GM19452 (cell line): ENCODE measurements at regions not wholly inside any gene's neighbourhood (a gene's known extent, or its start where the extent isn't known, plus 50 kb on each side); places are given as distances from the start of the nearest gene placed in this dataset.
A peak's percentile ranks its signal among the peaks of the same experiment; 100 is the strongest.
"Not testable (repeated sequence)": the region's sequence is repeated elsewhere in the genome, so short reads cannot be mapped to it uniquely, and the experiment has no call there.

Experiments
- ATAC-seq: cut with Tn5 transposase; IDR thresholded peaks from one replicate; pipeline ENCODE4 v1.9.1; 2021; ENCODE audit not compliant: unreplicated experiment

DNA sequence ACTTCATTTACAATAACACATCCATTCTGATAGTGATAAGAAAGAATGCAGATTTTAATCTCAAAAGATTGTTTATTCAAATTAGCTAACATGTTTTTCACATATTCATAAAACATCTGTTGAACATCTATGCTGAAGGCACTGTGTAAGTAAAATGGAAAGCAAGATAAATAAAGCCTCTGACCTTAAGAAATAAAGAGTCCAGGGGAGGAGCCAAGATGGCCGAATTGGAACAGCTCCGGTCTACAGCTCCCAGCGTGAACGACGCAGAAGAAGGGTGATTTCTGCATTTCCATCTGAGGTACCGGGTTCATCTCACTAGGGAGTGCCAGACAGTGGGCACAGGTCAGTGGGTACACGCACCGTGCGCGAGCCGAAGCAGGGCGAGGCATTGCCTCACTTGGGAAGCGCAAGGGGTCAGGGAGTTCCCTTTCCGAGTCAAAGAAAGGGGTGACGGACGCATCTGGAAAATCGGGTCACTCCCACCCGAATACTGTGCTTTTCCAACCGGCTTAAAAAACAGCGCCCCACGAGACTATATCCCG lies 336.5 kb downstream of the CETN3 start:
- ATAC-seq = not testable (repeated sequence)

GRCh38 chr5:90071656-90072055 lies 337.9 kb downstream of the CETN3 start:
- no peak for ATAC-seq

- ATAC-seq = no peak
These were observed 338.5 kb downstream of the CETN3 start for GRCh38 chr5:90071066-90071465.

GRCh38 chr5:90066920-90067319 lies 342.6 kb downstream of the CETN3 start:
- ATAC-seq = no peak

- ATAC-seq = no peak
These were observed 352.4 kb downstream of the CETN3 start for GRCh38 chr5:90056911-90057705.

GRCh38 chr5:90055831-90056328 lies 353.7 kb downstream of the CETN3 start:
- no peak for ATAC-seq

DNA sequence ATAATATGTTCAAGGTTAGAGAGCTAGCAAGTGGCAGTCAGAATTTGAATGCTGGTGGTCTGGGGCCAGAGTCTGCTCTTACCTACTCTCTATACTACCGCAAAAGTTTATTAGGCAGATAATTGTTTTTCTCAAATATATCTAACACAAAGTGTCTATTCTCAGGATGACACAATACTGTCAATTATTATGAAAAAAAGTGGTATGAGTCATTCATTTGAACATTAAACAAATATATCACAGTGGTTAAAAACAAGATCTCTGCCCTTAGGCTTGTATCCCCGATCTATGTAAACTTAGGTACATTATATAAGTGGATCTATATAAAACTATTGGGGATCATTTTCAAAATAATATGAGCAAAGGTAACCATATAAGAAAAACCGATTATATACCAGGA lies 354.9 kb downstream of the CETN3 start:
- ATAC-seq = no peak

- ATAC-seq = no peak
These were observed 357.8 kb downstream of the CETN3 start for GRCh38 chr5:90051756-90052155.

- no peak for ATAC-seq
These were observed 359.5 kb downstream of the CETN3 start for GRCh38 chr5:90050103-90050502.

DNA sequence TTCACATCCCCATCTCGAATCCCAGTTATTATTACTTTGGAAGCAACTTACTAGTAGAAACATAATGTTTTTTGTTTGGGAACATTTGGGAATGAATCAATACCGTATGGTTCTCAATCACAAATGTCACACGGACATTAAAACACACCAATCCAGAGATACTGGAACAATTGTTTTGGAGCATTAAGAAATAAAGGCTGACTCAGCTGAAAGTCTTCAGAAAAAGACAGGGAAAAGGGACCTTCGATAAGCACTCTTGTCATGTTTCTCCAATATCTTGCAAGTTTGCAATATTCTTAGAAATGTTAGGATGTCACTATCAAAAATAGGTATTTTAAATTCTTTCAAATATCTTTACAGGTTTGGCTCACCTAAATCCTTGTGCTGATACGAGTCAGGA lies 362.4 kb downstream of the CETN3 start:
- no peak for ATAC-seq

- ATAC-seq = not testable (repeated sequence)
These were observed 369.5 kb downstream of the CETN3 start for GRCh38 chr5:90040082-90040481.

GRCh38 chr5:90037646-90038045 lies 371.9 kb downstream of the CETN3 start:
- ATAC-seq = no peak

DNA sequence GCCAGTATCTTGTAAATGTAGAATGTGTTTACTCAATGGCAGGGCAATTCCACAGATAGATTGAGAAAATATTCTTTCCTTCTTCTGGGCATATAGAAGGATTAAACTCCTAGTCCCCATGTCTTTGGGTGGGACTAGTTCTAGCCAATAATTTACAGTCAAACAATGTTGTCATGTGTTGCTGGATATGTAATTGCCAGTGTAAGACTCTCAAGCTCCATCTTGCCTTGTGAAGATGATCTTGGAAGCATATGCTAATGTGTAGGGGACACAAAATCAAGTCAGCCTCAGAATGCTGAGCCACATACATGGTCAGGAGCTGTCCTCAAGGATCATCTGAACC lies 386.9 kb downstream of the CETN3 start:
- no peak for ATAC-seq

- ATAC-seq = no peak
These were observed 387.4 kb downstream of the CETN3 start for GRCh38 chr5:90022002-90022710.

DNA sequence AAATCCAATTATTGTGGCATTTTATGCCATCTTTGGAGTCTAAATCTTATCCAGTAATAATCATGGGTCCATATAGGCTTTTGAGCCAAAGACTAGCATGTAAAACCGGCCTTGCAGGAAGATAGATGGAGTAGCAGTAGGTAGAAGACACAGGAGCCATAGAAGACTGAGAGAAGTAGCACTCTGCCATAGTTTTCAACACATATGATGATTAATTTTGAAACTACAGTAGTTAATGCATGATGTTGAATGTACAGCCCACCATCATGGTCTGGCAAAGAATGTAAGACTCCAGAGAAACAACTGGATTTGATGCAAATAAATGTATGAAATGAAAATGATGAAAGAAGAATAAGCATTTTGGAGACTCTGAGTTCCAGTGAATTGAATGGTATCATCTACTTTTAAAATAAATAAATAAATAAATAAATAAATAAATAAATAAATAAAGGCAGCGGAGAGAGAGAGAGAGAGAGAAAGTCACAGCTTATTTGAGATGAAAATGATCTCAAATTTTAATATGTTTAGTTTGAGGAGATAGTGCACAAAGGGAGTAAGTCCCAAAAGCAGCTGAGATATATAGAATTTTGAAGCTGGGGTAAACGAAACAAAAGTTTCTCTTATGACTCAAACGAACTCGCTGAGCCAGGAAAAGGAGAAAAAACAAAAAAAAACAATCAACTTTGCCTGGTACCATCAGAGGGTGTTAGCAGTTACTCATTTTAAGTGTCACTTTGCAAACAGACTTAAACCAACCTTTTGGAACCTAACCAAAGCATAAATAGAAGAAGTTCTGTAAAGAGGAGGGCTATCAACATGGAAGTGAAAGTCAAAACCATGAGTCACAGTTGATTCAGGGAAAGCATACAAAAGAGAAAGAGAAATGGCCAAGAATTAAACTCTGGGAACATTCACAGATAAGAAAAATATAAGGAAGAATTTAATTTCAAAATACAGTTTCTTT lies 388.7 kb downstream of the CETN3 start:
- peak; percentile 94 for ATAC-seq

- no peak for ATAC-seq
These were observed 392.3 kb downstream of the CETN3 start for GRCh38 chr5:90017239-90017638.

- peak; percentile 86 for ATAC-seq
These were observed 394.0 kb downstream of the CETN3 start for GRCh38 chr5:90015584-90016018.

GRCh38 chr5:90014420-90014819 lies 395.1 kb downstream of the CETN3 start:
- ATAC-seq = peak; percentile 85

DNA sequence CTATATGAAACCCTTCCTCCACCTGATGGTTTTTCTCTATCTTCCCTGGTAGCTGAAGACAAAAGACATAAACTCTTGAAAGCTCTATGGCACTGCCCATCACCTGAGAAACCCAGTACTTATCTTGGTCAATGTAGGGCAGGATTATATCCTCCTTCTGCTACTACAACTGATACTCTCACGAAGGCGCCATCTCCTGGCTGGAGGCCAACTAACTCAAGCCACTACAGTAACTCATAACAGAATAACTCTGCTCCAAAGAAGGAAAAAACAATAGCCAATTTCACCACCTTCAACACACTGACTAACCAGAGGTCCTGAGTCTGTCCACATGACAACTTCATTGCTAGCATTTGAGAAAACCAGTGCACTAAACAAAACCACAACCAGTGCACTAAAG lies 409.2 kb downstream of the CETN3 start:
- ATAC-seq = no peak

DNA sequence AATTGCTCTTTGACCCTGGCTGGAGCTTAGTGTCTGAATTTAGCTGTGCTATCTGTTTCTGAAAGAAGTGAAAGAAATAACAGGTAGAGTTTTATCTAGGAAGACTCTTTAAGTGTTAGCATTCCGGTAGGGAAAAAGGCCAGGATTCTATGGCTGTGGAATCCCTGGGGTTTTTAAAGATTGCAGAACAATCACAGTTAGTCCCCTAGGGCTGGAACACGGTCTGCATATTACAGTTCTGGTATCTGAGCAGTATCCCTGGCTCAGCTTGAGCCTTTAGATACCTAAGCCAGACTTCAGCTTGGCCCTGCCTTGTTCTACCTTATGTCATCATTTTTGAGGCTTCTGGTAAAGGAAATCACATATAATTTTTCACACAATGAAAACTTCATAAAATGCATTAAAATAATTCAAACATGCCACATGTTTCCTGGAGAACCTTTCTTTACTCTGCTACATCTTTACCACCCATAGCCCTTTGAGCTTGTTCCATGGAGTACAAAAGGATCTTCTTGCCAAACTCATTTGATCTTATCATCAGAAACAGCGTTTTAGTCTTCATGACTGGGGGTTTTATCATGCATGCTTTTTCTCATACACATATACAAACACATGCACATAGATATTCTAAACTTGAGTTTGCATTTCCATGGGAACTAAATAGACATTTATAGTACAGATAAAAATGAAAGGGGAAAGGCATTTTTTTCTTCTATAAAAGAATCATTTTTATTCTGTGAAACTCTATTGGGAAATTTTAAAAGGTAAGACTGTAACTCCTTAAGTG lies 410.8 kb downstream of the CETN3 start:
- ATAC-seq = no peak
